ENCODE measurements at regions not wholly inside any gene's neighbourhood (a gene's known extent, or its start where the extent isn't known, plus 50 kb on each side); places are given as distances from the start of the nearest gene placed in this dataset.
"Not testable (repeated sequence)": the region's sequence is repeated elsewhere in the genome, so short reads cannot be mapped to it uniquely, and the experiment has no call there.

- DNase-seq (ENCODE audit: low spot score): no peak
- Histone ChIP-seq H3K4me3 (no peak overlapping the region), H3K27ac (no peak overlapping the region)
- TF ChIP-seq, protein P1, sequence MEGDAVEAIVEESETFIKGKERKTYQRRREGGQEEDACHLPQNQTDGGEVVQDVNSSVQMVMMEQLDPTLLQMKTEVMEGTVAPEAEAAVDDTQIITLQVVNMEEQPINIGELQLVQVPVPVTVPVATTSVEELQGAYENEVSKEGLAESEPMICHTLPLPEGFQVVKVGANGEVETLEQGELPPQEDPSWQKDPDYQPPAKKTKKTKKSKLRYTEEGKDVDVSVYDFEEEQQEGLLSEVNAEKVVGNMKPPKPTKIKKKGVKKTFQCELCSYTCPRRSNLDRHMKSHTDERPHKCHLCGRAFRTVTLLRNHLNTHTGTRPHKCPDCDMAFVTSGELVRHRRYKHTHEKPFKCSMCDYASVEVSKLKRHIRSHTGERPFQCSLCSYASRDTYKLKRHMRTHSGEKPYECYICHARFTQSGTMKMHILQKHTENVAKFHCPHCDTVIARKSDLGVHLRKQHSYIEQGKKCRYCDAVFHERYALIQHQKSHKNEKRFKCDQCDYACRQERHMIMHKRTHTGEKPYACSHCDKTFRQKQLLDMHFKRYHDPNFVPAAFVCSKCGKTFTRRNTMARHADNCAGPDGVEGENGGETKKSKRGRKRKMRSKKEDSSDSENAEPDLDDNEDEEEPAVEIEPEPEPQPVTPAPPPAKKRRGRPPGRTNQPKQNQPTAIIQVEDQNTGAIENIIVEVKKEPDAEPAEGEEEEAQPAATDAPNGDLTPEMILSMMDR (IDR thresholded peaks at IDR 0.05): no peak
Observed at GRCh38 chr1:100597061-100597741, 59.3 kb downstream of the GPR88 start.

GRCh38 chr1:100597784-100598183 is 59.8 kb downstream of the GPR88 start:
- DNase-seq (ENCODE audit: low spot score): no peak
- TF ChIP-seq, protein P1 (IDR thresholded peaks at IDR 0.05): no peak
- Histone ChIP-seq H3K27ac (no peak overlapping the region), H3K4me3 (no peak overlapping the region)

DNA sequence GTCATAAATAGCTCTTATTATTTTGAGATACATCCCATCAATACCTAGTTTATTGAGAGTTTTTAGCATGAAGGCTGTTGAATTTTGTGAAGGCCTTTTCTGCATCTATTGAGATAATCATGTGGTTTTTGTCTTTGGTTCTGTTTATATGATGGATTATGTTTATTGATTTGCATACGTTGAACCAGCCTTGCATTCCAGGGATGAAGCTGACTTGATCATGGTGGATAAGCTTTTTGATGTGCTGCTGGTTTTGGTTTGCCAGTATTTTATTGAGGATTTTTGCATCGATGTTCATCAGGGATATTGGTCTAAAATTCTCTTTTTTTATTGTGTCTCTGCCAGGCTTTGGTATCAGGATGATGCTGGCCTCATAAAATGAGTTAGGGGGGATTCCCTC is 62.4 kb downstream of the GPR88 start:
- not testable (repeated sequence) for DNase-seq (ENCODE audit: low spot score); H3K27ac ChIP-seq

GRCh38 chr1:100602028-100602427 is 64.1 kb downstream of the GPR88 start:
- H3K27ac ChIP-seq; H3K4me3 ChIP-seq; DNase-seq (ENCODE audit: low spot score): not testable (repeated sequence)

More for the DNA sequence above, 62.4 kb downstream of the GPR88 start:
- not testable (repeated sequence) for H3K4me3 ChIP-seq

- DNase-seq (ENCODE audit: low spot score): no peak
- H3K4me3 ChIP-seq: no peak overlapping the region
- TF ChIP-seq, protein P1 (IDR thresholded peaks at IDR 0.05): no peak
- no peak overlapping the region for H3K27ac ChIP-seq
Observed at GRCh38 chr1:100604372-100604771, 66.4 kb downstream of the GPR88 start.

- TF ChIP-seq, protein P1 (IDR thresholded peaks at IDR 0.05): peak; percentile 72
- DNase-seq (ENCODE audit: low spot score): no peak
- Histone ChIP-seq H3K4me3 (no peak overlapping the region), H3K27ac (no peak overlapping the region)
Observed at GRCh38 chr1:100606438-100606837, 68.5 kb downstream of the GPR88 start.

DNA sequence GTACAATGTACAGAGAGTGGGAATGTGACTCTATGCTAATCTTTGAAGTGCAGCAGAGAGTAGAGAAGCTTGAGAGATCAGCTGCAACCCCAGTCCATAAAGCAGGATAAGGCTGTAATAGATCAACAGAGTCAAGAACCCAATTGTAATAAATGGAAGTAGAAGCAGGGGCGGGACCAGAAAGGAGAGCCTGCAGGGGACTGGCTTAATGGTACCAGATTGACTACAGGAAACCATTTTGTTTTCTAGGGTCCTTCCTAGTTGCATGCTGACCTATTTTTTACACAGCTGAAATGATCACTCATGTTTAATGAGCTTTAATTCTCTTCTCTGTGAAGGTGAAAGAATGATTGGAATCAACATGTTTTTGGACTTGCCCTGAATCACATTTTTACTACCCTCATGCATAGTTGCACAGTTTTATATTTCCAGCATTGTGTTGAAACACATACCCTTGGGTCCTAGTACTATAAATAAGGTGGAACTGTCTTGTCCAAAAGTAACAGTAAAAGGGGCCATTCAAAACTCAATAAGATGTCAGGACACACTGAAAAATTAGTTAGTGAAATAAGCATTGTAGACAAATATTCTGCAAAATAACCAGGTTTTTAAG is 69.8 kb downstream of the GPR88 start:
- no peak for DNase-seq (ENCODE audit: low spot score)
- TF ChIP-seq, protein P1 (IDR thresholded peaks at IDR 0.05): no peak
- Histone ChIP-seq H3K27ac (no peak overlapping the region), H3K4me3 (no peak overlapping the region)

DNA sequence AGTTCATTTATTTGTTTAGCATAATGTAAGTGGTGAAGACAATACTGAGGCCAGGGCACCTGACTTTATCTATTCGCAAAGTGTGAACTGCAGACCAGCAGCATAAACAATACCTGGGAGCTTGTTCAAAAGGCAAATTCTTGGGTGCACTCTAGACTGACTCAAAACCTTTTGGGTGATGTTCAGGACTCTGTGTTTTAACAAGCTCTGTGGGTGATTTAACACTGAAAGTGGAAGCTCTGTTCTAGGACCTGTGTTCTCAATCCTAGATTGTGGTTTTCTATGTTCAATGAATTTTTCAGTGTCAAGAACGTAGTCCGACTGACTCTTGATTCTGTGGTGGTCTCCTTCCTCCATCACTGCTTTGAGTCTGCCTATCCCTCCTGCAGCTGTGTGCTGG is 71.9 kb downstream of the GPR88 start:
- DNase-seq (ENCODE audit: low spot score): no peak
- H3K4me3 ChIP-seq: no peak overlapping the region
- H3K27ac ChIP-seq: no peak overlapping the region
- TF ChIP-seq, protein P1 (IDR thresholded peaks at IDR 0.05): no peak
